ENCODE measurements at regions not wholly inside any gene's neighbourhood (a gene's known extent, or its start where the extent isn't known, plus 50 kb on each side); places are given as distances from the start of the nearest gene placed in this dataset.

- DNase-seq (ENCODE audit: low read depth, low spot score) = no peak
- Histone ChIP-seq H3K4me3 (ENCODE audit: control insufficient read depth in 2 of 3, extremely low read depth in 1 of 3, insufficient read depth in 2 of 3, low read depth in 1 of 3, low read length in 3 of 3) (no peak overlapping the region), H3K9me3 (ENCODE audit: control insufficient read depth, low read depth, low read length) (no peaks in the 10 kb centered on the region), H3K27me3 (ENCODE audit: control insufficient read depth, extremely low read depth, insufficient read depth, low read length) (no peaks in the 10 kb centered on the region), H2AFZ (ENCODE audit: control insufficient read depth, low read length) (no peak overlapping the region), H4K20me1 (ENCODE audit: control insufficient read depth, extremely low read depth, insufficient read depth, low read length) (no peaks in the 10 kb centered on the region), H3K9me1 (ENCODE audit: control insufficient read depth, extremely low read depth, insufficient read depth, low read length) (no peaks in the 10 kb centered on the region), H3K79me2 (ENCODE audit: control insufficient read depth, insufficient read depth, low read length) (no peaks in the 10 kb centered on the region), H3K4me2 (ENCODE audit: control insufficient read depth, extremely low read depth, insufficient read depth, low read depth, low read length) (no peak overlapping the region), H3K4me1 (ENCODE audit: control insufficient read depth, extremely low read depth, insufficient read depth, low read length) (no peaks in the 10 kb centered on the region), H3K36me3 (ENCODE audit: control insufficient read depth in 2 of 2, extremely low read depth in 1 of 2, insufficient read depth in 2 of 2, low read length in 2 of 2) (no peaks in the 10 kb centered on the region), H3K9ac (ENCODE audit: control insufficient read depth, extremely low read depth, insufficient read depth, low read length) (no peak overlapping the region), H3K27ac (ENCODE audit: control insufficient read depth, insufficient read depth, low read length) (no peak overlapping the region)
- TF ChIP-seq CTCF (optimal IDR thresholded peaks at IDR 0.05 in 1 of 3, IDR thresholded peaks at IDR 0.05 in 1 of 3, conservative IDR thresholded peaks at IDR 0.05 in 1 of 3; ENCODE audit: extremely low read depth in 1 of 3, insufficient read depth in 2 of 3, low read length in 3 of 3) (no peak), EZH2 (IDR thresholded peaks at IDR 0.05; ENCODE audit: low read length) (no peak)
- FAIRE-seq = no peak
- dilution Hi-C loops (cut with MboI; ENCODE audit: extremely low pct_ligation_motif_present, low sequenced_read_pairs) = no loop called here
Measured at GRCh38 chr13:21761770-21762169, 90.9 kb downstream of the FGF9 start.

DNA sequence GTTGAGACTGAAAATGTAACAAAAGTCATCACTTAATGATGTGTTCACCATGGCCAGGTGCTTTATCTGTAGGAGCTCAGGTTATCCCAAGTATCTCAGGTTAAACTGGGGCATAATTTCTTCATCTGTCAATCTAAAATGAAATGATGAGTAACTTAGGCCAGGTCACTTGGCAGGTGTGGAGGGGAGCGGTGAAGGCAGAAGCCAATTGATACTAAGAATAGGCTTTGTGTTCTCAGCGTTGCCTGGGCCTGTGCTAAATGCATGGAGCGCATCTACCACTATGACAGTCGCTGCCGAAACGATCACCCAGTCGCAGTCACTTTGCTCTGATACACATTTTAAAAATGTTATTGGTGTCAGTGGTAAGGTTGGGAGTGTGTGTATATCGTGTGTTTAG, 91.6 kb downstream of the FGF9 start:
- no peak for DNase-seq (ENCODE audit: low read depth, low spot score)
- Histone ChIP-seq H3K9me3 (ENCODE audit: control insufficient read depth, low read depth, low read length) (no peaks in the 10 kb centered on the region), H3K79me2 (ENCODE audit: control insufficient read depth, insufficient read depth, low read length) (no peaks in the 10 kb centered on the region), H3K27me3 (ENCODE audit: control insufficient read depth, extremely low read depth, insufficient read depth, low read length) (no peaks in the 10 kb centered on the region), H3K4me2 (ENCODE audit: control insufficient read depth, extremely low read depth, insufficient read depth, low read depth, low read length) (no peak overlapping the region), H4K20me1 (ENCODE audit: control insufficient read depth, extremely low read depth, insufficient read depth, low read length) (no peaks in the 10 kb centered on the region), H3K9me1 (ENCODE audit: control insufficient read depth, extremely low read depth, insufficient read depth, low read length) (no peaks in the 10 kb centered on the region), H2AFZ (ENCODE audit: control insufficient read depth, low read length) (no peak overlapping the region), H3K4me1 (ENCODE audit: control insufficient read depth, extremely low read depth, insufficient read depth, low read length) (no peaks in the 10 kb centered on the region), H3K4me3 (ENCODE audit: control insufficient read depth in 2 of 3, extremely low read depth in 1 of 3, insufficient read depth in 2 of 3, low read depth in 1 of 3, low read length in 3 of 3) (no peak overlapping the region), H3K36me3 (ENCODE audit: control insufficient read depth in 2 of 2, extremely low read depth in 1 of 2, insufficient read depth in 2 of 2, low read length in 2 of 2) (no peaks in the 10 kb centered on the region), H3K9ac (ENCODE audit: control insufficient read depth, extremely low read depth, insufficient read depth, low read length) (no peak overlapping the region), H3K27ac (ENCODE audit: control insufficient read depth, insufficient read depth, low read length) (no peak overlapping the region)
- dilution Hi-C loops (cut with MboI; ENCODE audit: extremely low pct_ligation_motif_present, low sequenced_read_pairs) = no loop called here
- no peak for FAIRE-seq
- TF ChIP-seq CTCF (optimal IDR thresholded peaks at IDR 0.05 in 1 of 3, IDR thresholded peaks at IDR 0.05 in 1 of 3, conservative IDR thresholded peaks at IDR 0.05 in 1 of 3; ENCODE audit: extremely low read depth in 1 of 3, insufficient read depth in 2 of 3, low read length in 3 of 3) (no peak), EZH2 (IDR thresholded peaks at IDR 0.05; ENCODE audit: low read length) (no peak)

All from keratinocyte (primary cell).